GM12878 (cell line): ENCODE measurements at regions not wholly inside any gene's neighbourhood (a gene's known extent, or its start where the extent isn't known, plus 50 kb on each side); places are given as distances from the start of the nearest gene placed in this dataset.

ENCODE experiments used
- BRCA1 ChIP-seq: IDR thresholded peaks from 2 replicates; pipeline ENCODE4 v1.6.1; 2011; ENCODE audit warnings: low read depth, low read length, improper control_type of control experiment
- MLLT1 ChIP-seq: fragments of 450-650 bp; IDR thresholded peaks from 2 replicates; pipeline ENCODE4 v1.6.1; 2016; ENCODE audit warnings: mild to moderate bottlenecking
- SKIL ChIP-seq: fragments of 450-650 bp; IDR thresholded peaks from 2 replicates; pipeline ENCODE4 v1.6.1; 2017; ENCODE audit warnings: mild to moderate bottlenecking, low read depth, inconsistent platforms; ENCODE audit not compliant: poor library complexity, severe bottlenecking
- SPI1 ChIP-seq: IDR thresholded peaks from 2 replicates; pipeline ENCODE4 v1.6.1; 2011; ENCODE audit warnings: low read depth, mild to moderate bottlenecking, low read length, moderate library complexity, borderline replicate concordance; ENCODE audit not compliant: insufficient read depth
- TCF3 ChIP-seq: IDR thresholded peaks from 2 replicates; pipeline ENCODE4 v1.6.1; 2012; ENCODE audit warnings: low read depth, mild to moderate bottlenecking, low read length, borderline replicate concordance; ENCODE audit not compliant: insufficient read depth
- ZBTB33 ChIP-seq: fragments of 450-650 bp; IDR thresholded peaks from 2 replicates; pipeline ENCODE4 v1.6.1; 2017; ENCODE audit warnings: mild to moderate bottlenecking

DNA sequence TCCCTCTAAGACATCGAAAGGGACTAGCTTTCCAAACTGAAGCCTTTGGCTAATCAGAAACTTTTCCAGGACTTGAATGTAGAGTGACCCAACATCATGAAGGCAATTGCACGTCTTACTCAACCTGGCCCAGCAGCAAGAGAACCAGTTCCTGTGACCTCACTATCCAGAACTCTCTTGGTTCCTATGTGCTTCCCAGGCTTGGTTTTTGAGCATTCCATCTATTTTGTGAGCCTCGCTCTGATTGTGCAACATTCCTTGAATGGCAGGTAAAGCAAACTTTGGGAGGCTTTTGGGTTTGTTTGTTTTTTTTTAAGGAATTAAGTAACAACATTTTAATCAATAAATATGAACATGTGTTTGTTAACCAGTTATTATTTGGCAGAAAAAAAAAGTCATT lies 183.6 kb upstream of the EGLN3 start (continued):
- TF ChIP-seq ZBTB33 (no peak), SPI1 (no peak), BRCA1 (no peak), MLLT1 (no peak), TCF3 (no peak), SKIL (no peak)
- TF ChIP-seq, all 136 proteins: peak for 0
